Cerebellar cortex (tissue), 1 donor: ENCODE measurements at regions not wholly inside any gene's neighbourhood (a gene's known extent, or its start where the extent isn't known, plus 50 kb on each side); places are given as distances from the start of the nearest gene placed in this dataset.

Experiments used
- DNase-seq: peaks from one replicate; pipeline ENCODE4 v3.0.0-alpha.2; 2015; ENCODE audit warnings: low spot score

DNA sequence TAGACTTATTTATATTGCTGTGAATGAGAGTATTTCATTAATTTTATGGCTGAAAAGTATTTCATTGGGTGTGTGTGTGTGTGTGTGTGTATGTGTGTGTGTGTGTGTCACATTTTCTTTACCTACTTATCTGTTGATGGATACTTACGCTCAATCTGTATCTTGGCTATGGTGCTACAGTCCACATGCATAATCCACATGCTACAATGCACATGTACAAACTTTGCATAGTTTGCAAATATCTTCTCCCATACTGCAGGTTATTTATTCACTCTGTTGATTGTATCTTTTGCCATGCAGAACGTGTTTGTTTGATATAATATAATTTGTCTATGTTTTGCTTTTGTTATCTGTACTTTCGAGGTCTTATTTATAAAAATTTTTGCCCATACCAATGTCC, 167.8 kb downstream of the RAB28 start:
- DNase-seq = no peak

DNA sequence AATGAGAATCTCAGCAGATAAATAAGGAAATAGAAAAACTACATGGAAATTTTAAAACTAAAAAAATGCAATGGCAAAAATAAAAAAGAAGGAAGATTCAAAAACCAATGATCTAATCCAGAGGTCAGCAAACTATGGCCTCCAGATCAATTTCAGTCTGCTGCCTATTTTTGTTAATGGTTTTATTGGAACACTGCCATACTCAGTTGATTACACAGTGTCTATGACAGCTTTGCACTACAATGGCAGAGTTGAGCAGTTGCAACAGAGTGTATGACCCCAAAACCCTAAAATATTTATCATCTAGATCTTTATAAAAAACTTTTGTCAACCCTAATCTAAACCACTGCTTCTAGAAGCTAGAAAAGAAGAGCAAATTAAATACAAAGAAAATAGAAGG, 170.3 kb downstream of the RAB28 start:
- DNase-seq = no peak

DNA sequence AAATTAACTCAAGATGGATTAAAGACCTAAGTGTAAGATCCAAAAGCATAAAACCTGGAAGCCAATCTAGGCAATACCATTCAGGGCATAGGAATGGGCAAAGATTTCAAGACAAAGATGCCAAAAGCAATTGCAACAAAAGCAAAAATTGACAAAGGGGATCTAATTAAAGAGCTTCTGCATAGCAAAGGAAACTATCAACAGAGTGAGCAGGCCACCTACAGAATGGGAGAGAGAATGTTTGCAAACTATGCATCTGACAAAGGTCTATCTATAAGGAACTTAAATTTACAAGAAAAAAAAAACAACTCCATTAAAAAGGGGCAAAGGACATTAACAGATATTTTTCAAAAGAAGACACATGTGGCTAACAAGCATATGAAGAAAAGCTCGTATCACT, 171.9 kb downstream of the RAB28 start:
- DNase-seq = no peak

DNA sequence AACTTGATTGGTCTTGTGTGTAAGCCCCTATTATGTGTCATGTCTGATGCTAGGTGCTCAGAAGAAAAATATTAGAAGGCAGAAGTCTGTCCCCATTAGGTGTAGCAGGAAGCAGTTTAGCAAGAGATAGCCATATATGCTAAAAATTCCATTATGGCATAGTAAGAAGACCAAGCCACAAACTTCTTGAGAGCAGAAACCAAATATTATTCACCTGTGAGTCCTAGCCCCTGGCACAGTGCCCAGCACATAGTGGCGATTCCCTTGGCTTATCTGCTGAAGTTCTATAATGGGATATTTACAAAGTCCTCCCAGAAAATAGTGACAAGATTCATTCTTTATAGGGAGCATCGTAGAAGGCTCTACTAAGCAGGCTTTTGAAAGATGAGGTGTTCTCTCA, 174.4 kb downstream of the RAB28 start:
- no peak for DNase-seq

DNA sequence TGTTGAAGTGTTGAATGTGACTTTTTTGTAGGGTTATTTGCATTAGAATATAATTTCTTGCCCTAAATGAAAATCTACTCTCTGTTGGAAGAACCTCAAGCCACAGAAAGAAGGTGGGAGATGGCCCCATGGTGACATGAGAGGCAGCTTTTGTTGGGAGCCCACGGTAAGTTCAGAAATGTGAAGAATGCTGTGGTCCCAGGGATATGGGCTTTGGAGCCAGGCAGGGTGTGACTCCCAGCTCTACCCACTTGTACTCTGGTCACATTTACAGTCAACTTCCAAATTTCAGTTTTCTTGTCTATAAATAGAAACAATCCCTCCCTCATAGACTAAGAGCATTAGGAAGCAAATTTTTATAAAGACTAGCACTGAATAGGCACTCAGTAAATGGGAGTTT, 177.8 kb downstream of the RAB28 start:
- no peak for DNase-seq

DNA sequence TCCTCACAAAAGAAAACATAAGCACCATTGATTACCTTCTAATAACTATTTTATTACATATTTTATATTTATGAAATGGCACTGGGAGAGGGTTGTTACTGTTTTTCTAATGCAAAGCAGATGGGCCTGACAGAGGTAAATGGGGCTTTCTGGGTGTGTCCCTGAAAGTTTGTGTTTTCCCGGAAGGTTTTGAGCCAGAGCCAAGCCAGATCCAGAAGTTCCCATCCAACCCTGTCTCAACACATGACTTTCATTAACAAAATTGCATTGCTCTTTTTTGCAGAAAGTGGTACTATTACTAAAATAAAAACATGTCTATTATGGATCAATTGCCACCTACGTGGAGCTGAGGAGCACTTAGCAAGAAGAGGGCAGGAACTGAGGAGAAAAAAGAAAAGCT, 181.3 kb downstream of the RAB28 start:
- DNase-seq = no peak

DNA sequence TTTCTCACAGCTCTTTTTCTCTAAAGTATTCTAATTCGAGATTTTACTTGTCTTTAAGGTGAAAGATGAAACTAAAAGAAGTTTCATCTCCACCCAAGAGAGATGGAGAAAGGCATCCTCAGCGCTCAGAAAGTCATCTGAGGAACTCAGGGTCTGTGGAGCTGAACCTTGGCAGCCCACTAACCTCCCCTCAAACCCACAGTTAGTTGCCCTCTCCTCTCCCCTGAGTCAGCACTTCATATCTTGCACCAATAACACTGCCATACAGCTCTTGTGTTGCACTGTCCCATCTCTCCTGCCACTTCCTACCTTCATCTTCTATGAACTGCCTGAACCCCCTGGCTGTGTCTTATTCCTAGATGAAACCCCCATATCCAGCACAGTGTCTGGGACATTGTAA, 184.8 kb downstream of the RAB28 start:
- no peak for DNase-seq

DNA sequence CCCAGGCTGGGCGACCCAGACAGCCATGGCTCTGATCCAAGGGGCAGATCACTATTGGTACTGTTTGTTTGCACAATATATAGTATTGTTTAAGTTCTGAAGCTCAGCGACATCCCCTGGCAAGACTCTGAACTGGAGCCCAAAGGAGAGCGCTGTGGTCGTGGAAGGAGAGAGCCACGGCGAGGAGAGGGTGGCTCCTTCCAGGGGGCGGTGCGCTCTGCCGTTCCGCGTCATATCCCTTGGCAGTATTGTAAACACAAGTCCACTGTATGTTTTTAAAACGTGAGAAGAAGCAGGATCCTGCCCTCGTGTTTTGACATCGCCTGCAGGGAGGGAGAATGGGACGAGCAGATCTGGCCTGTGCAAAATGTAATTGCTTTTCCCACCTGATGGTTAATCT, 185.5 kb downstream of the RAB28 start:
- DNase-seq = no peak

DNA sequence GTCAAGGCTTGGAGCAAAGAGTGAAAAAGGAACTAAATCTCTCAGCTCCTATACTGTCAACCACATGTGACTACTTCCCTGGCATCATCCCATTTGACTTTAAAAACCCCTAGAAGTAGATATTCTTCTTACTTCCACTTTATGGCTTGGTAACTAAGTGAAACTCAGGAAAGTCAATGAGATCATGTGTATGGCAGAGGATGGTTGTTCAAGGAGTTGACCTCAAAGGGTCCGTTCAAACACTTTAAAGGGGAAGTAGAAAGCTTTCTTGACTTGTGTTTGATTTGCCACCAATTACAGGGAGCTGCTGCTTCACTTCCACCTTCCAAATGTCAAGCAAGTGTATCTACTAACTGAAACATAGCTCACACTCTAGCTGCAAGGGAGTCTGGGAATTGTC, 187.2 kb downstream of the RAB28 start:
- DNase-seq = no peak

DNA sequence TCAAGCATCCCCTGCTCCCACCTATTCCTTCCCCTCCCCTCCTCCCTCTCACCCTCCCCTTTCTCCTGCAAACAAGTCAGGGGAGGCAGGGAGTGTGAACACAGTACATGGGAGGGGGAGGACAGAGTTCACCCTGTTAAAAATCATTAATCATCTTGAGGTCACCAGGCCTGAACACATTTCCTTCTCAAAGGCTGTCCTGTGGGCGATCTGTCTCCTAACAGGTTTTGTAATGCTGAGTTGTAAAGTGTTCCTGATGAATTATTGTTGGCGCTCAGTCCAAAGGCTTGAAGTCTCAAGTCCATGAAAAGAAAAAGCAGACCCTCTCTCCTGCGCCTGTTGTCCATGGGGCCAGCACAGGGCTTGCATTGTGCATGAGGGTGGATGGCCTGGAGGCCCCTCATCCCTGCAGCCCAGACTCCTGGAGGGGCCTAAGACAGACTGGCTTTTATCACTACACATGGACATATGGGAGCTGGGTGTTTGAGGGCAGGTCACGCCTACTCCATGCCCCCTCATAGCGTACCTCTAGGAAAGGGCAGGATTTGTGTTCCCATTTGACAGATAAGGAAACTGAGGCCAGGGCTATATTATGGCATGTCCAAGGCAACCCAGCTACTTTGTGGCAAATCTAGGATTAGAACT, 189.1 kb downstream of the RAB28 start:
- no peak for DNase-seq

DNA sequence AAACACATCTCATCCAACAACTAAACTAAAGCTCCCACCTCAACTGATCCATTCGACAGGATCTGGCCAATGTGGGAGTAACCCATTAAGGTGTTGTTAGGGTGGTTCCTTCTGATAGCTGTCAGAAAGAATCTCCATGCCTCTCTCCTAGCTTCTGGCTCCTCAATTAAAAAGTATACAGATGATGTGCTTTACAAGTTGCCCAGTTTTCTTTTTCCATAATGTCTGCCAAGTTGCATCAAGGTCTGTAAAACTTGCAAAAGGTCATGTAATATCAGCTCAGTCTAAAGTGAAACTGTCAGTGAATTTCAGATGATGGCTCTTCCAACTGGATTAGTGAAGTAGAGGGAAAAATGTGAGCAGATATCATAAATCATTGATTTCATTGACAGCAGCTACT, 191.8 kb downstream of the RAB28 start:
- no peak for DNase-seq

DNA sequence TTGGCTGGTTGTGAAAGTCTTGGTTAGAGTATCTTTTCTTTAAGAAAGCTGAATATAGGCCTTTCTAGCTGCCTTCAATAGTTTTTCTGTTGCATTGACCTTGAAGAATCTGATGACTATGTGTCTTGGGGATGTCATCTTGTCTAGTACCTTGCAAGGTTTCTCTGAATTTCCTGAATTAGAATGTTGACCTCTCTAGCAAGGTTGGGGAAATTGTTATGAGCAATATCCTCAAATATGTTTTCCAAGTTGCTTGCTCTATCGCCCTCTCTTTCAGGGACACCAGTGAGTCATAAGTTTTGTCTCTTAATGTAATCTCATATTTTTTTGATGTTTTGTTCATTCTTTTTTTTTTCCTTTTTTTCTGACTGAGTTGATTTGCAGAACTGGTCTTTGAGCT, 194.7 kb downstream of the RAB28 start:
- DNase-seq = no peak

DNA sequence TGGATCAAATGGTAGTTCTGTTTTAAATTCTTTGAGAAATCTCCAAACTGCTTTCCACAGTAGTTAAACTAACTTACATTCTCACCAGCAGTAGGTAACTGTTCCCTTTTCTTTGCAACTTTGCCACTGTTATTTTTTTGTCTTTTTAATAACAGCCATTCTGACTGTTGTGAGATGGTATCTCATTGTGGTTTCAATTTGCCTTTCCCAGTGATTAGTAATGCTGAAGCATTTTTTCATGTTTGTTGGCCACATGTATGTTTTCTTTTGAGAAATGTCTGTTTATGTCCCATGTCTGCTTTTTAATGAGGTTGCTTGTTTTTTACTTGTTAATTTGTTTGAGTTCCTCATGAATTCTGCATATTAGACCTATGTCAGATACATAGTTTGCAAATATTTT, 198.8 kb downstream of the RAB28 start:
- DNase-seq = no peak

DNA sequence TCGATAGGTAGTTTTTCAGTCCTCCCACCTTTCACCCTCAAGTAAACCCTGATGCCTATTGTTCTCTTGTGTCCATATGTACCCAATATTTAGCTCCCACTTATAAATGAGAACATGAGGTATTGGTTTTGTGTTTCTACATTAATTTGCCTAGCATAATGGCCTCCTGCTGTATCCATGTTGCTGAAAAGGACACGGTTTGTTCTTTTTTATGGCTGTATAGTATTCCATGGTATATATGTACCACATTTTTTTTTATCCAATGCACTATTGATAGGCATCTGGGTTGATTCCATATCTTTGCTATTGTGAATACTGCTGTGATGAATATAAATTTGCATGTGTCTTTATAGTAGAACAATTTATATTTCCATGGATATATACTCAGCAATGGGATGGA, 199.2 kb downstream of the RAB28 start:
- DNase-seq = no peak

DNA sequence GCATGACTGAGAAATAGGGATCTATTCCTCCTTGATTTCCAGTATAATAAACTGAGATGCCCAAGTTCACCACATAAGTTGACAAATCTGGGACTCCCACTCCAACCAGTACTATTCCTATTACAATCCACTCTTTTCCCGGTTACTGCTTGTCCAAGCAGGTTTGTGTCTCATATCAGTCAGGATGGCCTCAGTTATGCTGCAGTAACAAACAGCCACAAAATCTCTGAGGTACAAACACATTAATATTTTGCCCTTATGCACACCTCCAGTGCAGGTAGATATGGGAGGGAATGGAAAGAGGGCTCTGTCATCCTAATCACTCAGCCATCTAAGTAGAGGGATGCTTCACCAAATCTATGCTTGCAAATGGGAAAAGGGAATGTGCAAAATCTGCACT, 207.8 kb downstream of the RAB28 start:
- no peak for DNase-seq

DNA sequence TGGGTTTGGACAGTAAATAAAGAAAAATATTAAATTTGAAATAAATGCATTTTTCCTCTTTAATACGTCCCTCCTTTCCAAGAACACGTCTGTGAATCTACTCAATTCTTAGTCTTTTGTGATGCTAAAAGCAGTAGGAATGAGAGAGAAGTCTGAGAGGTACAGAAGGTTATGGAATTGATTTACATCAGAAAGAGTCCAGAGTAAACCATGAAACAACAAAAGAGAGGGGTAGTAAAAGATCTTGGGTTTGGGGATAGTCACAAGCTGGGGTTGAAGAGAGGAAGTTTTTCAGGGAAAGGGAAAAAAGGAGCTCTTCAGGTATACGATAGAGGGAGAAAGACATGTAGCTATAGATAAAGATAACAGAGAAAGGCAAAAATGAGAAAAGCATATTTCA, 215.4 kb downstream of the RAB28 start:
- no peak for DNase-seq

DNA sequence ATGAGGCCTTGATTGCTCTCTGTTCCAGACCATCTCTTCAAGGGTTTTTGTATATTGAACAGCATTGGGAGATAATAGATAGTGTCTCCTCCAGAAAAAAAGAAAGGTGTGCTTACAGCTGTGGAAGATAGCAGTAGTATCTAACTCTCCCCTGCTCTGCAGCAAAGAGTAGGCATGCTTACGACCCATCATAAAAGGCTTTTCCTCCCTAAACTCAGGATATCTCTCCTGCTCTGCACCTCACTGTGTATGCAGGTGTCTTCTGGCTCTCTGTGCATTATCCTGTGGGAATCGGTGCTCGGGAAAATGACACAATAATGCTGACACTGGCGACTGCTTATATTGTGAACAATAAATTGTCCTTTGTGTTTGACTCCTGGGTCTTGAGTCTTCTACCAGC, 216.0 kb downstream of the RAB28 start:
- no peak for DNase-seq

DNA sequence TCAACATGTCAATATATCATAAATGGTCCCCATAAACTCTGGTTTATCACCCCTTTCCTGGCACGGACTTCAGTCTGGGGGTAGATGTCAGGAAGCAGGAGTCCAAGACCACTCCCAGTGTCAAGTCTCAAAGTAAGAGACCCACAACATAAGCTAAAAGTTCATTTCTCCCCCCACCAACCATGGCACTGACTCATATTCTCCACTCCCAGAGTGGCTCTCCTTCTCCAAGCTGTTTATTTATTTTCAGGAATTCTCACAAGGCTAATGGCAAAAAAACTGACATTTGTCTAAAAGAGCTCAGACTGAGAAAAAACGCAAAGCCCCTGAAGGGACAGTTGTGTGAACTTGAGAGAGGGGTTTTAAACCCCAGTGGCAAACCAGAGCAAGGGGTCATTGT, 217.0 kb downstream of the RAB28 start:
- DNase-seq = no peak

DNA sequence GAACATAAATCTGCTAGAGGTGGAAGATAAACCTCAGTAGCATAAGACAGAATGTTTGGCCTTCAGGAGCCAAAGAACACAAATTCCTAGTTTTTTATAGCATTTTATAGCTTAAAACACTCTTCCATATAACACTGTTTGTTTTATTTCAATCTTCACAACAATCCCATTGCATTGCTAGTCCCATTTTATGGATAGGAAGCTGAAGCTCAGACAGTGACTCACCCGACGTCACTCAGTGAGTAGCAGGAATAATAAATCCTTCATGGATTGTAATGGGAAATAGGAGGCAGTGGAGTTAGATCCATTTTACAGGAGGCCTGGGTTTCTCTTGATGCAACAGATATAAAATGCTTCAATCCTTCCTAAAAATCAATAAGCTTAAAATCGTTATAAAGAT, 217.5 kb downstream of the RAB28 start:
- DNase-seq = no peak

DNA sequence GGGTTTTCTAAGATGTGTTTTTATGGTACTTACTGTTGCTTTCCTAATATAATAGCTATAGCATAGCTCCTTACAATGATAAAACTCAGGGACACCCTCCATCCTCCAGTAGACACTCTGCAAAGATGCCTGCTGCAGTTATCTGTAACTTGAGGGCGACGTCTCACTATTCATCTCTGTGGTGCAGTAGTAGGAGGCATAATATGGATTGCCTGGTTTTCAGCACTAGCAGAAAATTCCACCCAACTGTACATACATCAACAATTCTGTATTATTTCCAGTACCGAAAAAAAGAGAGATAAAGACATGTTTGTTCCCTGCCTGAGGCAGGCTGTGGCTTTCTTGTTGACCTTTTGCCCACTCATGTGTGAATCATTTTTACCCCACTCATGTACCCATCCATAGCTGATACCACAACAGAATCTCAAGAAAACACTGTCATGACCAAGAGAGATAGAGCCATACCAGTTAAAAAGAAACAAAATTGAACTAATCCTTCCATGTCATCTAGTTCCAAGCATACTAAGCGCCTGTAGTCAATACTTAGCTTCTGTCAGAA, 220.1 kb downstream of the RAB28 start:
- DNase-seq = no peak

DNA sequence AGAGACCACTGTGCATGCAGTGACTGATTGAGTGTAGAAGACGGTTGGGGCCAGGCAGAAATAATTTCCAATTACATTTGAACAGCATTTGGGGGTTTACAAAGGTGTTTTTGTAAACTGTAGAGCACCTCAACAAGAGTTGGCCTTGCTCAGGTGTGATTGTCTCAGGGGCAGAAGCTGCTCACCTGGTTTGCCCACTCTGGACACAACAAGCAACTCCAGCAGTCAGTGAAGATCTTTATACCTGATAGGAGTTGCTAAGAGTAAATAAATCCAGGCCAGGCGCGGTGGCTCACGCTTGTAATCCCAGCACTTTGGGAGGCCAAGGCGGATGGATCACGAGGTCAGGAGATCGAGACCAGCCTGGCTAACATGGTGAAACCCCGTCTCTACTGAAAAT, 221.3 kb downstream of the RAB28 start:
- DNase-seq = no peak

DNA sequence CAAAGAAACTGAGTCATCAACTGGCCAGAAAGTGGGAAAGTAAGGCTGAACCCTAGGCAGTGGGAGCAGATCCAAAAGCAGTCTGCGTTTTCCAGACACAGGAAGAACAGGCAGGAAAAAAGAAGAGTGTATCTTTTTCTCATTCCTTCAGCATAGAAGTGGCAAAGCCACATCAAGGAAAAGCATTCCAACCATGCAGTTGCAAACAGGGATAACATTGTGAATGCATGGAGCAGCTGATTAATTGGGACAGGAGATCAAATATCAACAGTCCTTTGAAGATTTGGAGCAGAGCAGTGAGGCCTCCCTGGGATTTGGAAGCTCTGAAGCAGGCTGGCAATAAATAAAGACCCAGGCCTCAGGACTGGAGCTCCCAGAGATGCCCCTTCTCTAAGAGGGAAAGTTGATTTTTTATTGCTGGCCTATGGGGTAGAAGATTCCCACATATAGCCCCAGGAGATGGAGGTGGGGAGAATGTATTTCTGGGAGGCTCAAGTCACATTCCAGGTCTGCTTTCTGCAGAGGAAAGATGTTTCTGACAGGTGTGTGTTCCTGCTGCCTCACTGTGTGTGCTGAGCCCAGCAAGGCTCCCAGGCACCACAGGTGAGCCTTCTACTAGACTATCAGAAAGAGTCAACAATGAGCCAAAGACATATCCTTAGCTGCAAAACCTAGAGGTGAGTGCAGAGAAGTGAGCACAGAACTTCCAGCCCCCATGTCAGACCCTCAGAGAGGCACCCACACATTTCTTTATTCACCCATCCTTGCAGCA, 222.5 kb downstream of the RAB28 start:
- DNase-seq = no peak

DNA sequence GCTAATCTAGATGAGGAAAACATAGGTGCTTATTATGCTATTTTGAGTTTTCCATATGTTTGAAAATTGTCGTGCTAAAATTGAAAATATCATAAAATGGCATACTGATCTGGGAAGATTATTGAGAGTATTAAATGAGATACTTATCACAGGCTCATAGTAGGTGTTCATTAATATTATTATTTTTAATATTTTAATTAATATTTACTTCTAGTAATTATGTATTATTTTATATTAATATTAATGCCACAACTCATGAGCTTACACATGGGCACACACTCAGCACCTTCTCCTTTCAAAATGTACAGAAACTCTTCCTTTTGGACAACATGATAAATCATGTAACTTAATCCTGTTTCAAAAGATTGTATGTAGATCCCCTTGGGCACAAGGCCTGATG, 223.6 kb downstream of the RAB28 start:
- DNase-seq = no peak

DNA sequence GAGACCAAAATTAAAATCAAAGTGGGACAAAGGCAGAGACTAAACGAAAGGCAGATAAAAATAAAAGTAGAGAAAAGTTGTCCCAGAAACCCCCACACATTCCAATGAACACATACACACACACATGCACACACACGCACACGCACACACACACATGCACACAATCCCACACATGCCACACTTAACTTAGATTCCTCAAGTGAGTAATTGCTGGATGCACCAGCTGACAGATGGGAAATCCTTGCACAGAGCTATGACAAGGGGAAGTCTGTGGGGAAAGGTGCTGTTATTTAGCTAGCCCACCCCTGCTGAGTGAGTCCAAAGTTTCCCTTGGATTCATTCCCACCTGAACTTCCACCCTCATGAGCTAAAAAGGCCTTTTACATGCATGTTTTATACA, 233.9 kb downstream of the RAB28 start:
- DNase-seq = no peak
